LNCaP clone FGC (cell line): ENCODE measurements at regions not wholly inside any gene's neighbourhood (a gene's known extent, or its start where the extent isn't known, plus 50 kb on each side); places are given as distances from the start of the nearest gene placed in this dataset.
"Not testable (repeated sequence)": the region's sequence is repeated elsewhere in the genome, so short reads cannot be mapped to it uniquely, and the experiment has no call there.

Source experiments
- DNase-seq: peaks from one replicate; pipeline ENCODE4 v3.0.0-alpha.2; 2011; ENCODE audit warnings: low read depth
- H3K4me3 ChIP-seq: 2 replicates; pipeline ENCODE4 v1.5.1; 2011; ENCODE audit warnings: mild to moderate bottlenecking, low read depth, low read length, control low read depth
- TF ChIP-seq, protein P1 (sequence below): IDR thresholded peaks from 2 replicates; pipeline ENCODE4 v1.5.1; 2012; ENCODE audit warnings: mild to moderate bottlenecking; ENCODE audit not compliant: control insufficient read depth, insufficient read depth; ENCODE audit errors: extremely low read depth

DNA sequence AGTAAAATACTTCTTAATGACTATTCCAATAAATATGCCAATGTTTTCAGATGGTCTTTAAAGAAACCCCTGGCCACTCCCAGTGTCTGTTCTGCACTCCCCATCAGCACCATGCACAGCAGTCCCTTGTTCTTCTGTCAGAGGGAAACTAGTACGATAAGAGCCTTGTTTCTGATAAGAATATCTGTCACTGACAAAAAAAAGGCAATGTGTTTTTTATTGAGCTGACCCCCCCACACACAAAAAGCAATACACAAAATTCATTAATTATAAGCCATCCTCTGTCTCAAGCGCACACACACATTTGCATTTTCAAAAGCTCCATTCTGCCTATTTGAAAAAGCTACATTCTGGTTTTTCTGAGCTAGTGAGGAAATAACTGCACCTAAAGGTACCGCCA, 119.1 kb downstream of the ENC1 start:
- TF ChIP-seq, protein P1, sequence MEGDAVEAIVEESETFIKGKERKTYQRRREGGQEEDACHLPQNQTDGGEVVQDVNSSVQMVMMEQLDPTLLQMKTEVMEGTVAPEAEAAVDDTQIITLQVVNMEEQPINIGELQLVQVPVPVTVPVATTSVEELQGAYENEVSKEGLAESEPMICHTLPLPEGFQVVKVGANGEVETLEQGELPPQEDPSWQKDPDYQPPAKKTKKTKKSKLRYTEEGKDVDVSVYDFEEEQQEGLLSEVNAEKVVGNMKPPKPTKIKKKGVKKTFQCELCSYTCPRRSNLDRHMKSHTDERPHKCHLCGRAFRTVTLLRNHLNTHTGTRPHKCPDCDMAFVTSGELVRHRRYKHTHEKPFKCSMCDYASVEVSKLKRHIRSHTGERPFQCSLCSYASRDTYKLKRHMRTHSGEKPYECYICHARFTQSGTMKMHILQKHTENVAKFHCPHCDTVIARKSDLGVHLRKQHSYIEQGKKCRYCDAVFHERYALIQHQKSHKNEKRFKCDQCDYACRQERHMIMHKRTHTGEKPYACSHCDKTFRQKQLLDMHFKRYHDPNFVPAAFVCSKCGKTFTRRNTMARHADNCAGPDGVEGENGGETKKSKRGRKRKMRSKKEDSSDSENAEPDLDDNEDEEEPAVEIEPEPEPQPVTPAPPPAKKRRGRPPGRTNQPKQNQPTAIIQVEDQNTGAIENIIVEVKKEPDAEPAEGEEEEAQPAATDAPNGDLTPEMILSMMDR: no peak
- DNase-seq: no peak
- no peak overlapping the region for H3K4me3 ChIP-seq

DNA sequence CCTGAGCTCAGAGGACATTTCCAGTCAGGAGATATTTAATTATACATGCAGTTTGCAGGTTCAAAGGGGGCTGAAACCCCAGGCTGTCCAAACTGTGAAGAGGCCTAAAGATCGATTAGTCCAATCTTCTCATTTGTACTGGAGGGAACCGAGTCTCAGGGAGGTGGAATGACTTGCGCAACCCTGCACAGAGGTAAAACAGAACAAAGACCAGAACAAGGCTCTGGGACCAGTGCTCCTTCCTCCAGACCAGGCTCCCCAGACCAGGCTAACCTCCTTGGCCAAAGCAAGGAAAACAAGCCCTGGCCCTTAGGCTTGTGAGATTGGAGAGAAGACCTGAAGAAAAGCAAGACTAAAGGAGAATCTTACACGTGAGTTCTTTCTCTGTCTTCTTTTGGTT, 120.8 kb downstream of the ENC1 start:
- TF ChIP-seq, protein P1: no peak
- no peak overlapping the region for H3K4me3 ChIP-seq
- no peak for DNase-seq

DNA sequence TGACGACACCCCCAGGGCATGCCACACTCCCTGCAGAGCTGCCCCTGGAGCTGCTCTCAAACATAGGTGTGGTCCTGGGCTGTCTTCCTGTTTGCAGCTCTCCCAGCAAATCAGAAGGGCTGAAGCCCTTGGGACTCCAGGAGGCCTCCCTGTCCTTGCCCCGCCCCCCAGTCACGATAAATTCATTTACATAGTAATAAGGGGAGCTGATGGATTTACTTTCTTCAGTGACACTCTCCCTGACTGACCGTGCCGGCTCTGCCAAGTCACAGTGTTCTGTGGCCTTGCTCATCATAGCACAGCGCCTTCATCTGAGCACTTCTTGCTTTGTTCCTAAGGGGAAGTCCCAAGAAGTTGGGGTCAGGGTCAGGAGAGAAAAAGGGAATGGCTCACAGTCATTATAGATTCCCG, 121.4 kb downstream of the ENC1 start:
- DNase-seq: no peak
- TF ChIP-seq, protein P1: no peak

DNA sequence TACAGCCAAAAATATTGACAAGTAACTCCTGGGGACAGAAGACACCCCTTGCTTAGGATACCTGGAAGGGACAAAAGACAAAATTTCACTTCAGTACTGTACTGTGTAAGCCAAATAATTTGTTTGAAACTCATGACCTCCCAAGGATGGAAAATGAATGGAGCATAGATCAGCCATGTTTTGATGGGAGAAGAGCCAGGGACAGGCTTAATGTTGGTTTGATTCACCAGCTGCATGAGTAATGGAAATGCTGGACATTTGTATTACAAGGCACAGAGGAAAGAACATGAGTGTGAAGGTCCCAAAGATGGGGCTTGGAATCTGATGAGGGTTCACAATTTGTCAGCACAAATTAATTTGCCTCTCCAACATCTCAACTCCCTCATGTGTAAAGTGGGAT, 122.8 kb downstream of the ENC1 start:
- no peak for DNase-seq
- no peak overlapping the region for H3K4me3 ChIP-seq
- TF ChIP-seq, protein P1: no peak

More for the DNA sequence above, 121.4 kb downstream of the ENC1 start:
- H3K4me3 ChIP-seq: no peak overlapping the region

DNA sequence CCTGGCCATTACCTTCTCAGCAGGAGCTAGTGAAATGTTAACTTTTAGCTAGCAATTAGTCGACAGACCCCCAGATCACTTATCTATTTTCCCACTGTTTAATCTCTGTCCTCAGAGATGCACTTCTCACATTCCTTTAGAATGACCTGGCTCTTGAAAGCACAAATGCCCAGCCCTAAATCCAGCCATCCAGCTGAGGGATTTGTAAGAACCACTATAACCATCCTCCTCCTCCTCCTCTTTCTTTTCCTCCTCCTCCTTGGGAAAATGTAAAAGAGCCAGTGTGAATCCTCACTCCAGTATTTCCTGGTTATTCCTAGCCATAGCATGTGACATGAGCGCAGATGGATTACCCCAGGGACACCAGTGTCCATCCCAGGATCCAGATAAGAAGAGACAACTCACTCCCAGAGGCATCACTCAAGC, 124.3 kb downstream of the ENC1 start:
- no peak overlapping the region for H3K4me3 ChIP-seq
- DNase-seq: no peak
- TF ChIP-seq, protein P1: no peak

DNA sequence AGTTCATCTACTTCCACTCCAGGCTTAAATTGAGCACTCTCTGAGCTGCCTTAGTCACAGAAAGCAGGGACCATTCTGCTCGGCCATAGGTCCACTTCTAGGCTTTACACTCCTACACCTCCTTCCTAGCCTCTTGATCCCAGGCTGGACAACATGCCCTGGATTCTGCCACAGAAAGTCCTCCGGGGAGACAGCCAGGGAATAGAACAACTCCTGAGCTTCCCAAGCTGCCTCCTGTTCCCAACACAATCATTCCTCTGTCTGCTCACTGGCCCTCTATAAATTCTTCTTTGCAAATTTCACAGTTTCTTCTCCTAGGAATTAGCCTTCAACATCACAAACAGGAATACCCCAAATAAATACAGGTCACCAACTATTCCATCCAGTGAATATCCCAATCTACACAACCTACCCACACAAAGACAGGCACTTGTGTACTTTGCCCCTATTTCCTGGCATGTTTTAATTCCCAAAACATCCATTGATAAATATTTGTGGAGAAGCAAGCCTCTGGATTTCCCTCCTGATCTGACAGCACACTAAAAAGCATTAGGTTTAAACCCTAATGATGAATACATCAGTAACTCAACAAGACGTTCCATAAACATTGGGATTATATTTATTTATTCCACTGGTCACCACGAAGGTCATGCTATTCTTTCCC, 125.5 kb downstream of the ENC1 start:
- TF ChIP-seq, protein P1: no peak
- DNase-seq: no peak
- no peak overlapping the region for H3K4me3 ChIP-seq

DNA sequence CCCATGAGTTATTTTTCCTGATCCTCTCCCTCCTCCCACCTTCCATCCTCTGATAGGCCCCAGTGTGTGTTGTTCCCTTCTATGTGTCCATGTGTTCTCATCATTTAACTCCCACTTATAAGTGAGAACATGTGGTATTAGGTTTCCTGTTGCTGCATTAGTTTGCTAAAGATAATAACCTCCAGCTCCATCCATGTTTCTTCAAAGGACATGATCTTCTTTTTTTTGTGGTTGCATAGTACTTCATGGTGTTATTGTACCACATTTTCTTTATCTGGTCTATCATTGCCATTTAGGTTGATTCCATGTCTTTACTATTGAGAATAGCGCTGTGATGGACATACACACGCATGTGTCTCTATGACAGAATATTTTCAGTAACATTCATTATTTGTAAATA, 128.8 kb downstream of the ENC1 start:
- not testable (repeated sequence) for DNase-seq, H3K4me3 ChIP-seq
